ENCODE measurements at regions not wholly inside any gene's neighbourhood (a gene's known extent, or its start where the extent isn't known, plus 50 kb on each side); places are given as distances from the start of the nearest gene placed in this dataset.

DNA sequence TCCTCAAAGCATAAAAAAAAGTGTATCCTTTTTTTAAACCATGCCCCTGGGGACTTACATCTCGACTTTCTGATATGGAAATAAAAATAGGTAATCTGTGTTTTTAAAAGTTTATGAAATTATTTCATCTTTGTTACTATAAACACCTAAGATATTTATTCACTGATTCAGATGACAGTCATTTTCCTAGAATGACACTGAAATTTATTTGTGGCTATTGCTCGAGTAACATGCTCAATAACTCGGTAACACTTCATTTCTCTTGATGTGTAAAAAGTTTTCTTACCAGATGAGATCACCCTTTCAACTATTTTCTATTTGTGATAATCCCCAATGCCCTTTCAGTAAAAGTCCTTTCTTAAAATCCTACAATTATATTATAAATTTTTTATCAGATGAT lies 495.8 kb downstream of the TTLL7 start:
- TF ChIP-seq, protein P1, sequence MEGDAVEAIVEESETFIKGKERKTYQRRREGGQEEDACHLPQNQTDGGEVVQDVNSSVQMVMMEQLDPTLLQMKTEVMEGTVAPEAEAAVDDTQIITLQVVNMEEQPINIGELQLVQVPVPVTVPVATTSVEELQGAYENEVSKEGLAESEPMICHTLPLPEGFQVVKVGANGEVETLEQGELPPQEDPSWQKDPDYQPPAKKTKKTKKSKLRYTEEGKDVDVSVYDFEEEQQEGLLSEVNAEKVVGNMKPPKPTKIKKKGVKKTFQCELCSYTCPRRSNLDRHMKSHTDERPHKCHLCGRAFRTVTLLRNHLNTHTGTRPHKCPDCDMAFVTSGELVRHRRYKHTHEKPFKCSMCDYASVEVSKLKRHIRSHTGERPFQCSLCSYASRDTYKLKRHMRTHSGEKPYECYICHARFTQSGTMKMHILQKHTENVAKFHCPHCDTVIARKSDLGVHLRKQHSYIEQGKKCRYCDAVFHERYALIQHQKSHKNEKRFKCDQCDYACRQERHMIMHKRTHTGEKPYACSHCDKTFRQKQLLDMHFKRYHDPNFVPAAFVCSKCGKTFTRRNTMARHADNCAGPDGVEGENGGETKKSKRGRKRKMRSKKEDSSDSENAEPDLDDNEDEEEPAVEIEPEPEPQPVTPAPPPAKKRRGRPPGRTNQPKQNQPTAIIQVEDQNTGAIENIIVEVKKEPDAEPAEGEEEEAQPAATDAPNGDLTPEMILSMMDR (conservative IDR thresholded peaks at IDR 0.05; ENCODE audit: control insufficient read depth, insufficient read depth, low read depth, low read length) = no peak
- no peak overlapping the region for H3K4me3 ChIP-seq (ENCODE audit: control insufficient read depth, low read depth, low read length)
- DNase-seq (ENCODE audit: low read depth) = no peak

DNA sequence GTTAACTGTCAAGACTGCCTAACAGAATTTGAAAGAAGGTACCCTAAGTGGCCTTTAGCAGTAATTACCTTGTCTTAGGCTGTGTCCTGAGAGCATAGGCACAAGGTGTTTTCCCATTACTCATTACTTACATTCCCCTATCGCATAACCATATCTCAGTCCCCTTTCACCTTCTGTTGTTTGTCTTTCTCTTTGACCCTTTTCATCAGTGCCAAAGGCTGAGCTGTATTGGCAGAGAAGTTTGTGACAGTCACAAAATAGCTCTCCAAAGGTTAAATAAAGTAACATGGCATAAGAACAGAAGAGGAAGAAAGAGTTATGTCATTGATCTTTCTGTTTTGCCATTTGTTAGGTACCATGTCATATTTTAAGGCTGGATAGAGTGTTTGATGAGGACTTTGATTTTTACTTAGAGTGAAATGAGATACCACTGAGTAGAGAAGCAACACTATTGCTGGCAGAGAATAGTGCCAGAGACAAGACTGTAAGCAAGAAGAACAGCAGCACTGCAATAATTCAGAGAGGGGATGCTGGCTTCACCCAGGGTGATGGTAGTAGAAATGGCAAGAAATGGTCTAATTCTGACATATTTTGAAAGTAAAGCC lies 497.8 kb downstream of the TTLL7 start:
- TF ChIP-seq, protein P1 (conservative IDR thresholded peaks at IDR 0.05; ENCODE audit: control insufficient read depth, insufficient read depth, low read depth, low read length) = no peak
- DNase-seq (ENCODE audit: low read depth) = no peak
- H3K4me3 ChIP-seq (ENCODE audit: control insufficient read depth, low read depth, low read length) = no peak overlapping the region

DNA sequence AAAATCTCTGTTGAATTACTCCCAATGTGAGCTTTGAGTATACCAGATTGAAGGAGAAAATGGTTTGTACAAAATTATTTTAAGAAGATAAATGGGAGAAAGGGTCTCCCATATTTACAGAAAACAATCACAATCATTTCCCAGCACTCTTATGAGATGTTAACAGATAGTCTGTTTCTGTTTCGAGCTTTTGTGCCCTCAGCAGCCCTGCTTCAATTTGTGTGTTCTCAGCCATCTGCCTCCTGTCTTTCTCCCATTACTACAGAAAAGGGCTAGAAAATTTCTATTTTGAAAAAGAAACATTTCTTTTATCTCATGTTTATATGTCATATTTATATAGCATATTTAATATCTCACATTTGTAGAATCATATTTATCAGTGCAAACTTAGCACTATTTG lies 498.4 kb downstream of the TTLL7 start:
- no peak for DNase-seq (ENCODE audit: low read depth)
- TF ChIP-seq, protein P1 (conservative IDR thresholded peaks at IDR 0.05; ENCODE audit: control insufficient read depth, insufficient read depth, low read depth, low read length) = no peak
- H3K4me3 ChIP-seq (ENCODE audit: control insufficient read depth, low read depth, low read length) = no peak overlapping the region

DNA sequence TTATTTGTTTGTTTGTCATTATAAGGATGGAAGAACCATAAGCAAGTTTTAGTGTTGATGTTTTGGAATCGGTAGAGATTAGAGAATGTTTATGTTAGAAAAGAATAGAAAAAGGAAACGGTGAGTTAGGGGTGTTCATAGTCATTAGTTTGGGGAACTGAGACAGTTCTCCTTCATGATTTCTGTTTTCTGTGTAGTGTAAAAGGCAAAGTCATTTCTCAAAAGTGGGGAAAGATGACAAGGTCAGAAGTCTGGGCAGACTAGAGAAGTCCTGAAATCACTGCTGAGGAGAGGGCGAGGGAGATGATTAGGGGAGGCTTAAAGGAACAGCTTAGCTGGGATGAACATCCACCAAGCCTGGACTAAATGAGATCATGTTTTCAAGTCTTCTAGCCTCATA lies 498.9 kb downstream of the TTLL7 start:
- TF ChIP-seq, protein P1 (conservative IDR thresholded peaks at IDR 0.05; ENCODE audit: control insufficient read depth, insufficient read depth, low read depth, low read length) = no peak
- no peak for DNase-seq (ENCODE audit: low read depth)
- no peak overlapping the region for H3K4me3 ChIP-seq (ENCODE audit: control insufficient read depth, low read depth, low read length)

DNA sequence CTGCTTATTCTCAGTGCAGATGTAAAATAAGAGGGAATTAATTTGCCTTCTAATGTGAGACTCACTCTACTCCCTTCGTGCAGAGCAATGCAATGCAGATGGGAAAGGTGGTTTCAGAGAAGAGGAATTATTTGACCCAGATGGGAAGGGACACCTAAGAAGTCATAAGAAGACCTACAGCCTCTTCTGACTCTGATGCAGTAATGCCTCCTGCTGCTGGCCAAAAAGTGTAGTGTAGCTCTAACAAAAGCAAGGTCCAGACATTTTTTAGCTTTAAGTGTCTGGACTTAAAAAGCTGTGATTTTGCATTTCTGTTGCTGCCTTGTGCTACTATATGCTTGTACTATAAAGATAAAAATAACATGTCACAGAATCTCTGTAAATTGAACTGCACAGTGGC lies 501.4 kb downstream of the TTLL7 start:
- peak; percentile 29 for DNase-seq (ENCODE audit: low read depth)
- TF ChIP-seq, protein P1 (conservative IDR thresholded peaks at IDR 0.05; ENCODE audit: control insufficient read depth, insufficient read depth, low read depth, low read length) = peak; percentile 39
- no peak overlapping the region for H3K4me3 ChIP-seq (ENCODE audit: control insufficient read depth, low read depth, low read length)

DNA sequence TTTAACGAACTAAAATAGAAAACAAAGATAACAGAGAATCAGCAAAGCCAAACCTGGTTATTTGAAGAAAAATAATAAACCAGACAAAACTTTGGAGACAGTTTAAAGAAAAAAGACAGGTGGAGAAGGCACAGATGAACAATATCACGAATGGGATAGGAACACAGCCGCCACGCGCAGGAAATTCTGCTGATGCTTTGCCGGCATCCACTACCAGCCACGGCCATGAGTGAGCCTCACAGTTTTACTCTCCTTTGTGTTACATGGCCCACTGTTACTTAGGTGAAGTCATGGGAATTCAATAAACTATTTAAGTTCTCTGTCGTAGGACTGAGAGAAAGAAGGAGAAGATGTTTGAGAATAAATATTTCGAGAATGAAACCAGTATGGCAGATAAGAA lies 503.4 kb downstream of the TTLL7 start:
- DNase-seq (ENCODE audit: low read depth) = no peak
- TF ChIP-seq, protein P1 (conservative IDR thresholded peaks at IDR 0.05; ENCODE audit: control insufficient read depth, insufficient read depth, low read depth, low read length) = no peak
- no peak overlapping the region for H3K4me3 ChIP-seq (ENCODE audit: control insufficient read depth, low read depth, low read length)

DNA sequence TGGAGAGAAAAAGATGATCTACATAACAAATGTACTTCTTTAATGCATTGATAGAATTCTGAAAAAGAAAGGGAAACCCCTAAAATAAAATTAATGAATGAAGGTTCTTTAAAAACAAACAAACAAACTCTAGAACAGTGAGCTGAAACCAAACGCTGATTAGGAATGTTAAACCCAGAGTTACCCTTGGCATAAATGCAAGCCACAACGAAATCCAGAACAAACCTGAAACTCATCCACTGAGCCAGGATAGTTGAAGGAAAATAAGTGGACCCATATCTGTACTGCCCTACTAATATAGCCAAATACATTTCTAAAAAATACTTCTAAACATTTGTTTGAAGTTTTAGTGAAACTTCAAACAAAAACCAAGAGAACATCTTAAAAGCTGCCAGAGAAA lies 505.3 kb downstream of the TTLL7 start:
- no peak for DNase-seq (ENCODE audit: low read depth)
- TF ChIP-seq, protein P1 (conservative IDR thresholded peaks at IDR 0.05; ENCODE audit: control insufficient read depth, insufficient read depth, low read depth, low read length) = no peak
- no peak overlapping the region for H3K4me3 ChIP-seq (ENCODE audit: control insufficient read depth, low read depth, low read length)
